ENCODE measurements at regions not wholly inside any gene's neighbourhood (a gene's known extent, or its start where the extent isn't known, plus 50 kb on each side); places are given as distances from the start of the nearest gene placed in this dataset.

DNA sequence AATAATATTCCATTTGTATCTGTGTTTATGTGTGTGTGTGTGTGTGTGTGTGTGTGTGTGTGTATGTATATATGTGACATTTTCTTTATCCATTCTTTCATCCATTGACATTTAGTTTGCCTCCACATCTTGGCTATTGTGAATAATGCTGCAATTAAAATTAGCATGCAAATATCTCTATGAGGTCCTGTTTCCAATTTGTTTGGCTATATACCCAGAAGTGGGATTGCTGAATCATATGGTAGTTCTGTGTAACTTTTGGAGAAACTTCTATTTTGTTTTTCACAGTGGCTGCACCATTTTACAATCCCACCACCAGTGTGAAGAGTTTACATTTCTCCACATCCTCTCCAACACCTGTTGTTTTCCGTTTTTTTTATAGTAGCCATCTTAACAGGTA lies 53.1 kb downstream of the CH25H start:
- no peak for DNase-seq (ENCODE audit: low spot score)

- DNase-seq (ENCODE audit: low spot score) = no peak
Observed at GRCh38 chr10:89153116-89153515, 54.0 kb downstream of the CH25H start.

GRCh38 chr10:89151857-89152256 lies 55.3 kb downstream of the CH25H start:
- no peak for DNase-seq (ENCODE audit: low spot score)

GRCh38 chr10:89148061-89148460 lies 59.1 kb downstream of the CH25H start:
- no peak for DNase-seq (ENCODE audit: low spot score)

DNA sequence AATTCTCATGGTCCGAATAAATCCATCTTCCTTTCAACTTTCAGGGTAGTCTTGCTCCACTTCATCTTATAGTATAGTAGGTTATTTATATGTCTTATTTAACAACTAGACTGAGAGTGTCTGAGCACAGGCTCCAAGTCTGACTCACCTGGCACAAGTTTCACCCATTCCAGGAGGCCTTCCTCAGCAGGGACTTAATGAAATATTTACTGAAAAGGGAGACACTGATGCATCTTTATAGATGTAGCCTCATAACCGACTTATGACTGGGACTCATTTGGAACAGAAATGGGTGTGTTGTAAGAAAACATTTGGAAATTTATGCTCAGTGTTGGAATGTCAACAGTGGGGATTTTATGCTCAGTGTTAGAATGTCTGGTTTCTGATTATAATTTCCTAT lies 59.9 kb downstream of the CH25H start:
- DNase-seq (ENCODE audit: low spot score) = no peak

DNA sequence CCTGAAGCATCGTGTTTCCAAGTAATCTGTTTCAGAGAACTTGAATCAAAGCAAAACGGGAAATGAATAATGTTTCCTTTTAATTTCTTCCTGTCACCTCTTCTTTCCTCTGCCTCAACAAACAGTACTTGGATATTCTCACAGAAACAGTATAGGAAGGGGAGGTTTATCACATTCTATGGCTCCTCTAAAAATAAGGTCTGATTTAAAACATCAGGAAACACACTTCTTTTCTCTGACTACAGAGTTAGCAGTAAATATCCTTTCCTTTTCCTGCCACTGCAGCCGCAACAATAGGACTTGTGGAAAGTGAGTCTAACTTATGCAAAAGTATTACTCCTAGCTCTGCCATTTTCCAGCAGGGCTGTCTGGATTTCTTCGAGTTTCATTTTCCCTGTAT lies 62.3 kb downstream of the CH25H start:
- no peak for DNase-seq (ENCODE audit: low spot score)

- DNase-seq (ENCODE audit: low spot score) = no peak
Observed at GRCh38 chr10:89142590-89142989, 64.5 kb downstream of the CH25H start.

DNA sequence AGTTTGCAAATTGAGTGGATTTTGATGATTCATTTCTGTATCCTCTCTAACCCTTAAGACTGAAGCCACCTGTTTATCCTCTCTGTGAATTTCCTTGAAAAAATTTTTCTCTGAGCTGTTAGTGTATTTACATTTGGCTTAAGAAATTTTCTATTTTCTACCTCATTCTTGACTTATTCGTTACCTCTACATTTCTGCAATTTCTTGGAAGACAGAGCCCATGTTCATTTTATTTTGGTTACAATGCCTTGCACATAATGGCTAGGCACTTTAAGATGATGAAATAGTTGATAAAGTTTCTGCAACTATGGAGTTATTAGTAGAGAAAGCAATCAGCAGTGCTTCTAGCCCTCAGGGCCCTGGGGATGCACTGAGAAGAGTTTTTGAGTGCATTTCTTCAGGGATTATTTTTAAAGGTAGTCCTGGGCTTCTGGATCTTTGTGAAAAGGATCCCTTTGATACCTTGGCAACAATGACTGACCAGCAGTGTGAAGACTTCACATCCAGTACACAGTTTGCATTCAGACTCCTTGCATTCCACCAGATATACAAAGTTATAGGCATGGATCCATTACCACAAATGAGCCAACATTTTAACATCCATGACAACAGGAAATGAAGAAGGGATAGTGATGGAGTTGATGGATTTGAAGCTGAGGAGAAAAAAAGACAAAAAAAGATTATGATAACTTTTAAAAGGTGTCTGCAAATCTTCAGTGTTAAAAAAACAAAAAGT lies 68.2 kb downstream of the CH25H start:
- no peak for DNase-seq (ENCODE audit: low spot score)

GRCh38 chr10:89134963-89135362 lies 72.2 kb downstream of the CH25H start:
- no peak for DNase-seq (ENCODE audit: low spot score)

GRCh38 chr10:89129911-89130310 lies 77.2 kb downstream of the CH25H start:
- DNase-seq (ENCODE audit: low spot score) = peak; percentile 42

GRCh38 chr10:89122433-89123051 lies 84.6 kb downstream of the CH25H start:
- no peak for DNase-seq (ENCODE audit: low spot score)

DNA sequence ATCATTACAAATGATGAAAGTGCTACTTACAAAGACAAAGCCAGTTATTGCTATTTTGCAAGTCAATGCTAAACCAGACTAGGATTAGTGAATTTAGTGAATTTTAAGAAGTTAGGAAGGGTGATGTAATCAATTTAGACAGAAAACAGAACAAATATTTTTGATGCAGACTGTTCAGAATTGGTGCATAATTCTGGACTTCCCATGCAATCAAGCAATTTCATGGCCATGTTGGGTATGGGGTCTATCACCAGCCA lies 85.4 kb downstream of the CH25H start:
- DNase-seq (ENCODE audit: low spot score) = no peak

DNA sequence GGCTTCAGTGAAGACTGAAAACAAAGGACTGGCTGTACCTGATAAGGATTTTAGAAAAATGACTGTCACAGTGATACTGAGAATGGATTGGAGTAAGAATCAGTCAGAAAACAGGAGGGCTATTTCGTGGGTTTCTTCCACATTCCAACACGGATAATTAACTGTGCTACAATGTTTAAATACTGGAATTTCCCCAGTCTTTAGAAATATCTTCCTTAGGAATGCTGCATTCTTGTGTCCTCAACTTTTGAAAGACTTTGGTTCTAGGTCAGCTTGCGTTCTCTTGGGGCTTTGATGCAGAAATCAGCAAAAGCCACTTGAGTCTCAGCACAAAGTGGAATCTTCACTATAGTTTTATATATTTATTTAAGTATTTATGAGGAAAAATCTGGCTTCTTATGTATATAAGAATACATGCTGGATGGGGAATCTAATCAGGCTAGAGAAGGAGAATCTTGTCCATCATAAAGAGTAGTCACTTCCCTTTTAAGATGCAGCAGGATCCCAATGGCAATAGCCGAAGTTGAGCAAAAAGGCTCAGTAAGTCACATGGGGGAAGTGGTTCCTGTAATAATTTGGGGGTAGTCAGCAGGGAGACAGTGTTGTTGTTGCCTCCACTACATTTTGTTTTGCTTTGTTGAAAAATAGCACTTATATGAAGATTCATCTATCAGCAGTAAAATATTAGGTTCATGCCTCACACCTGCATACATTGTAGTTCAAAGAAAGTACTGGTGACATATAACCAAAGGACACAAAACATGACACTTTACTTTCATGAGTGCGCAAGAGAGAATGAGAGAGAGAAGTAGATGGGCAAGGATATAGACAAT lies 86.0 kb downstream of the CH25H start:
- DNase-seq (ENCODE audit: low spot score) = no peak

- DNase-seq (ENCODE audit: low spot score) = no peak
Observed at GRCh38 chr10:89119651-89120050, 87.5 kb downstream of the CH25H start.

- no peak for DNase-seq (ENCODE audit: low spot score)
Observed at GRCh38 chr10:89118091-89118490, 89.0 kb downstream of the CH25H start.

GRCh38 chr10:89115876-89116627 lies 91.1 kb downstream of the CH25H start:
- DNase-seq (ENCODE audit: low spot score) = no peak

- DNase-seq (ENCODE audit: low spot score) = no peak
Observed at GRCh38 chr10:89114846-89115625, 92.1 kb downstream of the CH25H start.

DNA sequence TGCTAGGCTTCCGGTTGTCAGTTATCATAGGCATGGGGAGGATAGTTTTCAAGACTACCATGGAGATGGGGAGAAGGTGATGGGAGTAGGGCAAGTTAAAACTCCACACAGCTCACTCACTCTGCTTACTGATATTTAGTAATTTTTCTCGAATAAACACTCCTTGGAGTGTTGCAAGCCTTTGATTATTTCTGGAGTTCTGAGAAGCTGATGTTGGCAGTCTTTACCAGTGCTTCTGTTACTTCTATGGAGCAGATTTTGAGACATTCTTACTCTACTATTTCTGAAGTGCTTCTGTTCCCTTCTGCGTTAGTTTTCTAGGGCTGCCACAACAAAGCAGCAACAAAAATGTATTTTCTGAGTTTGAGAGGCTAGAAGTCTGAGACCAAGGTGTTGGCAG lies 104.4 kb downstream of the CH25H start:
- DNase-seq (ENCODE audit: low spot score) = no peak

- DNase-seq (ENCODE audit: low spot score) = no peak
Observed at GRCh38 chr10:89101943-89102342, 105.2 kb downstream of the CH25H start.

- no peak for DNase-seq (ENCODE audit: low spot score)
Observed at GRCh38 chr10:89100680-89101079, 106.4 kb downstream of the CH25H start.

GRCh38 chr10:89097226-89097625 lies 106.6 kb downstream of the FAS start:
- DNase-seq (ENCODE audit: low spot score) = no peak

All from ureter (tissue), 1 donor.